Breast epithelium (tissue), 3 donors: ENCODE measurements at regions not wholly inside any gene's neighbourhood (a gene's known extent, or its start where the extent isn't known, plus 50 kb on each side); places are given as distances from the start of the nearest gene placed in this dataset.

ENCODE experiments used
- POLR2AphosphoS5 ChIP-seq, 3 donors: sonication (generic); formaldehyde crosslinking; IDR thresholded peaks; one replicate each; pipeline ENCODE4 v1.6.1; 2017; ENCODE audit warnings: antibody characterized with exemption in 3 of 3
- TF ChIP-seq, protein P1 (sequence below), 3 donors: fragments of 450-650 bp; IDR thresholded peaks; one replicate each; pipeline ENCODE4 v1.5.1; 2016 to 2017; ENCODE audit warnings: antibody characterized with exemption in 3 of 3, mild to moderate bottlenecking in 3 of 3, moderate library complexity in 3 of 3

DNA sequence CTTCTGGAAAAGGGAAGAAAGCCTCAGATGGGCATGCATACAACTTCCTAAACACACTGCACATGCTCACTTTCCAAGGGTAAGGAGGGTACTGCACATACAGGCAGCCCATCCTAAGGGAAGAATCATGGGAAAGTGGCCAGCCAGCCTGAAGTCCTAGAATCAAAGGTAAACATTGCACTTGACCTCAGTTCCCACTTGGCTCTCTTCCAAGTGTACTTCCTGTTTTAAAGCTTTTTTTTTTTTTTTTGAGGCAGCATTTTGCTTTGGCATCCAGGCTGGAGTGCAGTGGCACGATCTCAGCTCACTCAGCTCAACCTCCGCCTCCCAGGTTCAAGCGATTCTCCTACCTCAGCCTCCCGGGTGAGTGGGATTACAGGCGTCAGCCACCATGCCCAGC lies 225.3 kb upstream of the EPHA7 start:
- TF ChIP-seq, protein P1, sequence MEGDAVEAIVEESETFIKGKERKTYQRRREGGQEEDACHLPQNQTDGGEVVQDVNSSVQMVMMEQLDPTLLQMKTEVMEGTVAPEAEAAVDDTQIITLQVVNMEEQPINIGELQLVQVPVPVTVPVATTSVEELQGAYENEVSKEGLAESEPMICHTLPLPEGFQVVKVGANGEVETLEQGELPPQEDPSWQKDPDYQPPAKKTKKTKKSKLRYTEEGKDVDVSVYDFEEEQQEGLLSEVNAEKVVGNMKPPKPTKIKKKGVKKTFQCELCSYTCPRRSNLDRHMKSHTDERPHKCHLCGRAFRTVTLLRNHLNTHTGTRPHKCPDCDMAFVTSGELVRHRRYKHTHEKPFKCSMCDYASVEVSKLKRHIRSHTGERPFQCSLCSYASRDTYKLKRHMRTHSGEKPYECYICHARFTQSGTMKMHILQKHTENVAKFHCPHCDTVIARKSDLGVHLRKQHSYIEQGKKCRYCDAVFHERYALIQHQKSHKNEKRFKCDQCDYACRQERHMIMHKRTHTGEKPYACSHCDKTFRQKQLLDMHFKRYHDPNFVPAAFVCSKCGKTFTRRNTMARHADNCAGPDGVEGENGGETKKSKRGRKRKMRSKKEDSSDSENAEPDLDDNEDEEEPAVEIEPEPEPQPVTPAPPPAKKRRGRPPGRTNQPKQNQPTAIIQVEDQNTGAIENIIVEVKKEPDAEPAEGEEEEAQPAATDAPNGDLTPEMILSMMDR (IDR thresholded peaks at IDR 0.05) = no peak
- no peak for TF ChIP-seq POLR2AphosphoS5 (IDR thresholded peaks at IDR 0.05)
